Astrocyte of the spinal cord (primary cell): ENCODE measurements at regions not wholly inside any gene's neighbourhood (a gene's known extent, or its start where the extent isn't known, plus 50 kb on each side); places are given as distances from the start of the nearest gene placed in this dataset.
A peak's percentile ranks its signal among the peaks of the same experiment; 100 is the strongest.
"Not testable (repeated sequence)": the region's sequence is repeated elsewhere in the genome, so short reads cannot be mapped to it uniquely, and the experiment has no call there.

Source experiments
- DNase-seq: peaks from one replicate; pipeline ENCODE4 v3.0.0; 2011; ENCODE audit warnings: low read depth, low spot score
- H3K4me3 ChIP-seq: 2 replicates; pipeline ENCODE4 v1.5.1; 2011; ENCODE audit warnings: low read depth, mild to moderate bottlenecking, low read length, moderate library complexity
- CTCF ChIP-seq: IDR thresholded peaks from 2 replicates; pipeline ENCODE4 v1.5.1; 2012; ENCODE audit warnings: low read depth, mild to moderate bottlenecking, low read length, inconsistent platforms
- in situ Hi-C: cut with HindIII; loops from 2 replicates; pipeline ENCODE4 v1.10.0; 2017; ENCODE audit warnings: low sequenced_read_pairs

GRCh38 chr14:70269582-70269981, 80.8 kb upstream of the SLC8A3 start:
- in situ Hi-C loops = no loop called here
- no peak overlapping the region for H3K4me3 ChIP-seq
- no peak for TF ChIP-seq CTCF
- DNase-seq = no peak

- in situ Hi-C loops = no loop called here
- no peak for DNase-seq
- no peak for TF ChIP-seq CTCF
- H3K4me3 ChIP-seq = no peak overlapping the region
These were observed 80.0 kb upstream of the SLC8A3 start for GRCh38 chr14:70268760-70269159.

GRCh38 chr14:70266157-70266556, 77.4 kb upstream of the SLC8A3 start:
- in situ Hi-C loops = no loop called here
- no peak overlapping the region for H3K4me3 ChIP-seq
- no peak for TF ChIP-seq CTCF
- no peak for DNase-seq

GRCh38 chr14:70265422-70265821, 76.7 kb upstream of the SLC8A3 start:
- TF ChIP-seq CTCF = no peak
- no peak for DNase-seq
- H3K4me3 ChIP-seq = no peak overlapping the region
- in situ Hi-C loops = no loop called here

GRCh38 chr14:70259420-70259819, 70.7 kb upstream of the SLC8A3 start:
- in situ Hi-C loops = no loop called here
- no peak for TF ChIP-seq CTCF
- H3K4me3 ChIP-seq = no peak overlapping the region
- DNase-seq = no peak

- TF ChIP-seq CTCF = peak; percentile 13
- no peak for DNase-seq
- in situ Hi-C loops = no loop called here
These were observed 68.8 kb upstream of the SLC8A3 start for GRCh38 chr14:70257526-70257925.

GRCh38 chr14:70256601-70257000, 67.8 kb upstream of the SLC8A3 start:
- H3K4me3 ChIP-seq = no peak overlapping the region
- TF ChIP-seq CTCF = no peak
- no peak for DNase-seq
- in situ Hi-C loops = no loop called here

More at GRCh38 chr14:70257526-70257925, 68.8 kb upstream of the SLC8A3 start:
- H3K4me3 ChIP-seq = no peak overlapping the region

GRCh38 chr14:70255071-70256057, 66.6 kb upstream of the SLC8A3 start:
- DNase-seq = peak; percentile 1
- in situ Hi-C loops, H3K4me3 ChIP-seq: not testable (repeated sequence)
